Endothelial cell of umbilical vein (primary cell): ENCODE measurements at regions not wholly inside any gene's neighbourhood (a gene's known extent, or its start where the extent isn't known, plus 50 kb on each side); places are given as distances from the start of the nearest gene placed in this dataset.

Experiments used
- BruUV-seq: library from RNA; stranded (reverse); fragments of 400-500 nt; replicated peaks from 2 replicates; lab custom pipeline; 2021; lab: Mats Ljungman, UMichigan
- CTCF ChIA-PET: fragments of 300-600, 350-600 bp; sonication (Branson Sonifier 250); formaldehyde crosslinking; loops from one replicate; lab custom pipeline; 2021; ENCODE audit warnings: antibody characterized with exemption, inconsistent platforms; lab: Charles Lee
- POLR2A ChIA-PET: fragments of 300-600, 350-600 bp; sonication (Branson Sonifier 250); formaldehyde crosslinking; loops from one replicate; lab custom pipeline; 2021; ENCODE audit warnings: antibody characterized with exemption, inconsistent platforms; lab: Charles Lee
- DNase-seq: peaks from one replicate; pipeline ENCODE4 v3.0.0-alpha.2; 2011; ENCODE audit warnings: low read depth, low spot score
- FAIRE-seq: peaks from 2 replicates; lab custom pipeline; 2011; peaks lifted over from hg19 to GRCh38; lab: Jason Lieb, UNC
- H2AFZ ChIP-seq: 2 replicates; pipeline ENCODE4 v1.6.0; 2012; ENCODE audit warnings: low read depth, low read length, control low read depth, inconsistent platforms
- H3K27ac ChIP-seq: 2 replicates; pipeline ENCODE4 v1.5.1; 2011; ENCODE audit warnings: low read depth, mild to moderate bottlenecking, control low read depth, low read length, moderate library complexity; ENCODE audit not compliant: insufficient read depth
- H3K27me3 ChIP-seq, 2 experiments: 2 replicates each; pipeline versions ENCODE4 v1.6.0 to v1.6.1; 2011; ENCODE audit warnings: low read length in 2 of 2, mixed read lengths in 1 of 2; ENCODE audit not compliant: control insufficient read depth in 2 of 2, insufficient read depth in 2 of 2
- H3K36me3 ChIP-seq, 2 experiments: 2 replicates in 1 of 2; 3 replicates in 1 of 2; pipeline ENCODE4 v1.5.1; 2011; ENCODE audit warnings: low read length in 2 of 2, mild to moderate bottlenecking in 1 of 2, moderate library complexity in 1 of 2; ENCODE audit not compliant: control insufficient read depth in 2 of 2, insufficient read depth in 2 of 2; ENCODE audit errors: extremely low read depth in 1 of 2
- H3K4me1 ChIP-seq: 3 replicates; pipeline ENCODE4 v1.5.1; 2011; ENCODE audit warnings: mild to moderate bottlenecking, low read length; ENCODE audit not compliant: control insufficient read depth, insufficient read depth; ENCODE audit errors: extremely low read depth
- H3K4me2 ChIP-seq: 2 replicates; pipeline ENCODE4 v1.6.1; 2011; ENCODE audit warnings: low read length, control low read depth, mixed read lengths; ENCODE audit not compliant: insufficient read depth
- H3K4me3 ChIP-seq, 3 experiments: fragments of 200-600 bp in 1 of 3; sonication (generic), shearing (Covaris generic) in 1 of 3; replicated peaks in 1 of 3; 2 replicates each; pipeline ENCODE4 v1.5.1; 2011 to 2016; ENCODE audit warnings: control low read depth in 3 of 3, low read length in 3 of 3, mild to moderate bottlenecking in 2 of 3, inconsistent platforms in 1 of 3, low read depth in 1 of 3, moderate library complexity in 1 of 3; ENCODE audit not compliant: insufficient read depth in 1 of 3
- H3K79me2 ChIP-seq: 2 replicates; pipeline ENCODE4 v1.6.0; 2012; ENCODE audit warnings: low read length, inconsistent platforms; ENCODE audit not compliant: control insufficient read depth, insufficient read depth
- H3K9ac ChIP-seq: replicated peaks from 2 replicates; pipeline ENCODE3; 2011; ENCODE audit warnings: low read length, control low read depth; ENCODE audit not compliant: insufficient read depth; ENCODE audit errors: extremely low read depth
- H3K9me1 ChIP-seq: replicated peaks from 3 replicates; pipeline ENCODE4 v1.6.0; 2011; ENCODE audit warnings: mild to moderate bottlenecking, low read length; ENCODE audit not compliant: control insufficient read depth, insufficient read depth; ENCODE audit errors: extremely low read depth
- H3K9me3 ChIP-seq: replicated peaks from 2 replicates; pipeline ENCODE4 v1.5.1; 2012; ENCODE audit warnings: low read length, inconsistent platforms; ENCODE audit not compliant: control insufficient read depth, insufficient read depth
- H4K20me1 ChIP-seq: replicated peaks from 2 replicates; pipeline ENCODE3; 2011; ENCODE audit warnings: mild to moderate bottlenecking, low read length; ENCODE audit not compliant: control insufficient read depth, insufficient read depth; ENCODE audit errors: extremely low read depth
- CTCF ChIP-seq, 2 donors: IDR thresholded peaks; 1 replicate in 1 of 2; 2 replicates in 1 of 2; pipeline ENCODE4 v1.5.1; 2011; ENCODE audit warnings: low read length in 2 of 2, mild to moderate bottlenecking in 2 of 2, moderate library complexity in 2 of 2, control low read depth in 1 of 2, inconsistent platforms in 1 of 2, low read depth in 1 of 2; ENCODE audit not compliant: insufficient read depth in 1 of 2; ENCODE audit errors: extremely low read depth in 1 of 2
- EZH2 ChIP-seq: IDR thresholded peaks from 2 replicates; pipeline ENCODE4 v1.6.1; 2012; ENCODE audit warnings: borderline replicate concordance, low read depth, mild to moderate bottlenecking, moderate library complexity, low read length, inconsistent platforms; ENCODE audit not compliant: severe bottlenecking
- FOS ChIP-seq: IDR thresholded peaks from 2 replicates; pipeline ENCODE4 v1.6.1; 2011; ENCODE audit warnings: mild to moderate bottlenecking, low read length, moderate library complexity, borderline replicate concordance; ENCODE audit not compliant: insufficient read depth
- GATA2 ChIP-seq: IDR thresholded peaks from 2 replicates; pipeline ENCODE4 v1.7.0; 2011; ENCODE audit warnings: low read depth, mild to moderate bottlenecking, moderate library complexity, mixed read lengths, low read length; ENCODE audit not compliant: insufficient read length, insufficient read depth
- JUN ChIP-seq: IDR thresholded peaks from 2 replicates; pipeline ENCODE4 v1.6.1; 2011; ENCODE audit warnings: borderline replicate concordance, low read depth; ENCODE audit not compliant: insufficient read length, insufficient read depth
- dilution Hi-C: fragments of 300-500 bp; cut with MboI; formaldehyde crosslinking; loops from one replicate; pipeline ENCODE4 v1.15.0; 2019; ENCODE audit warnings: low sequenced_read_pairs; ENCODE audit not compliant: extremely low pct_ligation_motif_present
- intact Hi-C: fragments of 100-400 bp; cut with micrococcal nuclease; formaldehyde crosslinking; loops from one replicate; pipeline ENCODE4 v1.10.0; 2022
- TF ChIP-seq, protein P1 (sequence below): IDR thresholded peaks from 2 replicates; pipeline ENCODE4 v1.6.1; 2011; ENCODE audit not compliant: insufficient read depth, insufficient read length

DNA sequence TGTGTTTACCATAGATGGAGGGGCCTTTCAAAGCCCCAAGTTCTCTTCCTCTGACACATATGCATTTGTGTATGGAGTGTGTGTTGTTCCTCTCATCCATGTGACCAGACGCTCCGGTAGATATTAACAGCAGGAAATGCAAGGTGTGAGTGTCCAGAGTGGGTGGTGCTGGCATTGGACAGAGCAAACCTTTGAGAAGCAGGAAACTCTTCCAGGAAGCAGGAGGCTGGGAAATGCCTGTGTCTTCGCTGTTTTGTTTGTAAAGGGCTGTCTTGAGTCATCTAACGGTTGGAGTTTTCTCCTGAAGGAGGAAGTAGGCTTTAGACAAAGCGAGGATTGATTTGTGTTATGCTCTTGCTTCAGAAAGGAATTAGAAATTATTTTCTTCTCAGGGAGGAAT is 370.9 kb downstream of the PLK2 start:
- dilution Hi-C loops = no loop called here
- Histone ChIP-seq H3K4me1 (peaks cover 11% of the 10 kb centered on the region), H3K36me3 (no peaks in the 10 kb centered on the region), H3K27me3 (no peaks in the 10 kb centered on the region), H3K27ac (no peak overlapping the region), H3K9me1 (no peaks in the 10 kb centered on the region), H3K79me2 (no peaks in the 10 kb centered on the region), H3K9ac (no peak overlapping the region), H3K4me3 (no peak overlapping the region), H3K4me2 (peak overlapping the region; percentile 45), H3K9me3 (no peaks in the 10 kb centered on the region), H2AFZ (peak overlapping the region; percentile 88), H4K20me1 (no peaks in the 10 kb centered on the region)
- ChIA-PET CTCF (no interaction called here), POLR2A (no interaction called here)
- no TSS peak for BruUV-seq
- intact Hi-C loops = no loop called here
- DNase-seq = no peak
- TF ChIP-seq CTCF (IDR thresholded peaks at IDR 0.05; ENCODE audit: extremely low read depth in 1 of 2, insufficient read depth in 1 of 2, low read depth in 1 of 2, low read length in 2 of 2) (no peak), FOS (peak; percentile 27)
- no peak for FAIRE-seq

GRCh38 chr5:58087905-58088304 is 372.0 kb downstream of the PLK2 start:
- dilution Hi-C loops (no loop called here), intact Hi-C loops (no loop called here)
- H3K27me3 ChIP-seq = no peaks in the 10 kb centered on the region
- no peak overlapping the region for H3K4me2 ChIP-seq
- H3K79me2 ChIP-seq = no peaks in the 10 kb centered on the region
- BruUV-seq = no TSS peak
- H3K4me1 ChIP-seq = peaks cover 11% of the 10 kb centered on the region
- no peaks in the 10 kb centered on the region for H3K36me3 ChIP-seq
- ChIA-PET CTCF (no interaction called here), POLR2A (no interaction called here)
- no peak for TF ChIP-seq FOS
- TF ChIP-seq, protein P1, sequence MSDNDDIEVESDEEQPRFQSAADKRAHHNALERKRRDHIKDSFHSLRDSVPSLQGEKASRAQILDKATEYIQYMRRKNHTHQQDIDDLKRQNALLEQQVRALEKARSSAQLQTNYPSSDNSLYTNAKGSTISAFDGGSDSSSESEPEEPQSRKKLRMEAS = no peak
- no peak for TF ChIP-seq JUN
- TF ChIP-seq EZH2 = no peak
- no peak for TF ChIP-seq GATA2
- DNase-seq = no peak
- no peak overlapping the region for H3K4me3 ChIP-seq
- H3K9me1 ChIP-seq = no peaks in the 10 kb centered on the region
- H3K27ac ChIP-seq = no peak overlapping the region
- H2AFZ ChIP-seq = no peak overlapping the region
- no peaks in the 10 kb centered on the region for H3K9me3 ChIP-seq
- H3K9ac ChIP-seq = no peak overlapping the region
- no peak for FAIRE-seq
- no peaks in the 10 kb centered on the region for H4K20me1 ChIP-seq
